Endothelial cell of umbilical vein (primary cell): ENCODE measurements at regions not wholly inside any gene's neighbourhood (a gene's known extent, or its start where the extent isn't known, plus 50 kb on each side); places are given as distances from the start of the nearest gene placed in this dataset.

Experiments used
- BruUV-seq: library from RNA; stranded (reverse); fragments of 400-500 nt; replicated peaks from 2 replicates; lab custom pipeline; 2021; lab: Mats Ljungman, UMichigan
- CTCF ChIA-PET: fragments of 300-600, 350-600 bp; sonication (Branson Sonifier 250); formaldehyde crosslinking; loops from one replicate; lab custom pipeline; 2021; ENCODE audit warnings: antibody characterized with exemption, inconsistent platforms; lab: Charles Lee
- POLR2A ChIA-PET: fragments of 300-600, 350-600 bp; sonication (Branson Sonifier 250); formaldehyde crosslinking; loops from one replicate; lab custom pipeline; 2021; ENCODE audit warnings: antibody characterized with exemption, inconsistent platforms; lab: Charles Lee
- DNase-seq: peaks from one replicate; pipeline ENCODE4 v3.0.0-alpha.2; 2011; ENCODE audit warnings: low read depth, low spot score
- FAIRE-seq: peaks from 2 replicates; lab custom pipeline; 2011; peaks lifted over from hg19 to GRCh38; lab: Jason Lieb, UNC
- H2AFZ ChIP-seq: 2 replicates; pipeline ENCODE4 v1.6.0; 2012; ENCODE audit warnings: low read depth, low read length, control low read depth, inconsistent platforms
- H3K27ac ChIP-seq: 2 replicates; pipeline ENCODE4 v1.5.1; 2011; ENCODE audit warnings: low read depth, mild to moderate bottlenecking, control low read depth, low read length, moderate library complexity; ENCODE audit not compliant: insufficient read depth
- H3K27me3 ChIP-seq, 2 experiments: 2 replicates each; pipeline versions ENCODE4 v1.6.0 to v1.6.1; 2011; ENCODE audit warnings: low read length in 2 of 2, mixed read lengths in 1 of 2; ENCODE audit not compliant: control insufficient read depth in 2 of 2, insufficient read depth in 2 of 2
- H3K36me3 ChIP-seq, 2 experiments: 2 replicates in 1 of 2; 3 replicates in 1 of 2; pipeline ENCODE4 v1.5.1; 2011; ENCODE audit warnings: low read length in 2 of 2, mild to moderate bottlenecking in 1 of 2, moderate library complexity in 1 of 2; ENCODE audit not compliant: control insufficient read depth in 2 of 2, insufficient read depth in 2 of 2; ENCODE audit errors: extremely low read depth in 1 of 2
- H3K4me1 ChIP-seq: 3 replicates; pipeline ENCODE4 v1.5.1; 2011; ENCODE audit warnings: mild to moderate bottlenecking, low read length; ENCODE audit not compliant: control insufficient read depth, insufficient read depth; ENCODE audit errors: extremely low read depth
- H3K4me2 ChIP-seq: 2 replicates; pipeline ENCODE4 v1.6.1; 2011; ENCODE audit warnings: low read length, control low read depth, mixed read lengths; ENCODE audit not compliant: insufficient read depth
- H3K4me3 ChIP-seq, 3 experiments: fragments of 200-600 bp in 1 of 3; sonication (generic), shearing (Covaris generic) in 1 of 3; replicated peaks in 1 of 3; 2 replicates each; pipeline ENCODE4 v1.5.1; 2011 to 2016; ENCODE audit warnings: control low read depth in 3 of 3, low read length in 3 of 3, mild to moderate bottlenecking in 2 of 3, inconsistent platforms in 1 of 3, low read depth in 1 of 3, moderate library complexity in 1 of 3; ENCODE audit not compliant: insufficient read depth in 1 of 3
- H3K79me2 ChIP-seq: 2 replicates; pipeline ENCODE4 v1.6.0; 2012; ENCODE audit warnings: low read length, inconsistent platforms; ENCODE audit not compliant: control insufficient read depth, insufficient read depth
- H3K9ac ChIP-seq: replicated peaks from 2 replicates; pipeline ENCODE3; 2011; ENCODE audit warnings: low read length, control low read depth; ENCODE audit not compliant: insufficient read depth; ENCODE audit errors: extremely low read depth
- H3K9me1 ChIP-seq: replicated peaks from 3 replicates; pipeline ENCODE4 v1.6.0; 2011; ENCODE audit warnings: mild to moderate bottlenecking, low read length; ENCODE audit not compliant: control insufficient read depth, insufficient read depth; ENCODE audit errors: extremely low read depth
- H3K9me3 ChIP-seq: replicated peaks from 2 replicates; pipeline ENCODE4 v1.5.1; 2012; ENCODE audit warnings: low read length, inconsistent platforms; ENCODE audit not compliant: control insufficient read depth, insufficient read depth
- H4K20me1 ChIP-seq: replicated peaks from 2 replicates; pipeline ENCODE3; 2011; ENCODE audit warnings: mild to moderate bottlenecking, low read length; ENCODE audit not compliant: control insufficient read depth, insufficient read depth; ENCODE audit errors: extremely low read depth
- EZH2 ChIP-seq: IDR thresholded peaks from 2 replicates; pipeline ENCODE4 v1.6.1; 2012; ENCODE audit warnings: borderline replicate concordance, low read depth, mild to moderate bottlenecking, moderate library complexity, low read length, inconsistent platforms; ENCODE audit not compliant: severe bottlenecking
- FOS ChIP-seq: IDR thresholded peaks from 2 replicates; pipeline ENCODE4 v1.6.1; 2011; ENCODE audit warnings: mild to moderate bottlenecking, low read length, moderate library complexity, borderline replicate concordance; ENCODE audit not compliant: insufficient read depth
- GATA2 ChIP-seq: IDR thresholded peaks from 2 replicates; pipeline ENCODE4 v1.7.0; 2011; ENCODE audit warnings: low read depth, mild to moderate bottlenecking, moderate library complexity, mixed read lengths, low read length; ENCODE audit not compliant: insufficient read length, insufficient read depth
- JUN ChIP-seq: IDR thresholded peaks from 2 replicates; pipeline ENCODE4 v1.6.1; 2011; ENCODE audit warnings: borderline replicate concordance, low read depth; ENCODE audit not compliant: insufficient read length, insufficient read depth
- MYC ChIP-seq: IDR thresholded peaks from one replicate; pipeline ENCODE4 v1.6.1; 2011; ENCODE audit warnings: mild to moderate bottlenecking, low read depth, low read length
- POLR2A ChIP-seq: IDR thresholded peaks from 2 replicates; pipeline ENCODE4 v1.6.1; 2012; ENCODE audit warnings: low read depth, mild to moderate bottlenecking, control low read depth, low read length
- POLR2AphosphoS5 ChIP-seq: IDR thresholded peaks from 2 replicates; pipeline ENCODE4 v1.6.1; 2012; ENCODE audit warnings: low read depth, mild to moderate bottlenecking, control low read depth, low read length, moderate library complexity; ENCODE audit not compliant: insufficient read depth
- dilution Hi-C: fragments of 300-500 bp; cut with MboI; formaldehyde crosslinking; loops from one replicate; pipeline ENCODE4 v1.15.0; 2019; ENCODE audit warnings: low sequenced_read_pairs; ENCODE audit not compliant: extremely low pct_ligation_motif_present
- intact Hi-C: fragments of 100-400 bp; cut with micrococcal nuclease; formaldehyde crosslinking; loops from one replicate; pipeline ENCODE4 v1.10.0; 2022
- TF ChIP-seq, protein P1 (sequence below): IDR thresholded peaks from 2 replicates; pipeline ENCODE4 v1.6.1; 2011; ENCODE audit not compliant: insufficient read depth, insufficient read length
- TF ChIP-seq, protein P2 (sequence below), 2 donors: IDR thresholded peaks; 1 replicate in 1 of 2; 2 replicates in 1 of 2; pipeline ENCODE4 v1.5.1; 2011; ENCODE audit warnings: low read length in 2 of 2, mild to moderate bottlenecking in 2 of 2, moderate library complexity in 2 of 2, control low read depth in 1 of 2, inconsistent platforms in 1 of 2, low read depth in 1 of 2; ENCODE audit not compliant: insufficient read depth in 1 of 2; ENCODE audit errors: extremely low read depth in 1 of 2

DNA sequence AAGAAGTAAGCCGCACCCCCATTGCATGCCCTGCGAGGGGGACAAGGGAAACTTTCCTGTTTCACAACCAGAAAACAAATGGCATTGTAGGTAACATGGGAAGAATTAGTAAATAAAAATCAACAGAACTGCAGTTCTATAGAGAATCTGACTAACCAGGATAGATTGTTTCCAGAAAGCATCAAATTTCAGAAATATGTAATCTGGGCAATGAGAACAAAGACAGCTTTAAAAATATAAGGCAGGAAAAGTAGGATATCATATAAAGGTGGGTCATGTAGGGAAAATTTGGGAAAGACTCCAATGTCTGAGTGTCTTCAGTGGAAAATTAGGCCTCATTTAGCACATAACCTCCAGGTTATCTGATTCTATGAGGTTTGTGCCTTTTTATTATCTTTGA is 58.3 kb upstream of the RANBP6 start:
- intact Hi-C loops: no loop called here
- no peaks in the 10 kb centered on the region for H3K27me3 ChIP-seq

More for the DNA sequence above, 58.3 kb upstream of the RANBP6 start:
- BruUV-seq: no TSS peak
- Histone ChIP-seq H3K9ac (no peak overlapping the region), H2AFZ (no peak overlapping the region), H3K9me3 (peaks cover 2% of the 10 kb centered on the region), H3K4me3 (no peak overlapping the region), H3K4me2 (no peak overlapping the region), H3K4me1 (no peaks in the 10 kb centered on the region), H3K36me3 (no peaks in the 10 kb centered on the region), H3K27ac (no peak overlapping the region), H4K20me1 (no peaks in the 10 kb centered on the region), H3K9me1 (no peaks in the 10 kb centered on the region), H3K79me2 (no peaks in the 10 kb centered on the region)
- dilution Hi-C loops: no loop called here
- ChIA-PET CTCF (interaction anchor here (1.7 kb wide), 1 partner anchor 232 kb away, joined by 6 read pairs; no protein-coding TSS in a partner anchor), POLR2A (no interaction called here)
- no peak for TF ChIP-seq FOS
- no peak for TF ChIP-seq EZH2
- TF ChIP-seq POLR2A: no peak
- TF ChIP-seq JUN: no peak
- TF ChIP-seq GATA2: no peak
- no peak for TF ChIP-seq POLR2AphosphoS5
- TF ChIP-seq MYC: no peak
- TF ChIP-seq, protein P1, sequence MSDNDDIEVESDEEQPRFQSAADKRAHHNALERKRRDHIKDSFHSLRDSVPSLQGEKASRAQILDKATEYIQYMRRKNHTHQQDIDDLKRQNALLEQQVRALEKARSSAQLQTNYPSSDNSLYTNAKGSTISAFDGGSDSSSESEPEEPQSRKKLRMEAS: no peak
- TF ChIP-seq, protein P2, sequence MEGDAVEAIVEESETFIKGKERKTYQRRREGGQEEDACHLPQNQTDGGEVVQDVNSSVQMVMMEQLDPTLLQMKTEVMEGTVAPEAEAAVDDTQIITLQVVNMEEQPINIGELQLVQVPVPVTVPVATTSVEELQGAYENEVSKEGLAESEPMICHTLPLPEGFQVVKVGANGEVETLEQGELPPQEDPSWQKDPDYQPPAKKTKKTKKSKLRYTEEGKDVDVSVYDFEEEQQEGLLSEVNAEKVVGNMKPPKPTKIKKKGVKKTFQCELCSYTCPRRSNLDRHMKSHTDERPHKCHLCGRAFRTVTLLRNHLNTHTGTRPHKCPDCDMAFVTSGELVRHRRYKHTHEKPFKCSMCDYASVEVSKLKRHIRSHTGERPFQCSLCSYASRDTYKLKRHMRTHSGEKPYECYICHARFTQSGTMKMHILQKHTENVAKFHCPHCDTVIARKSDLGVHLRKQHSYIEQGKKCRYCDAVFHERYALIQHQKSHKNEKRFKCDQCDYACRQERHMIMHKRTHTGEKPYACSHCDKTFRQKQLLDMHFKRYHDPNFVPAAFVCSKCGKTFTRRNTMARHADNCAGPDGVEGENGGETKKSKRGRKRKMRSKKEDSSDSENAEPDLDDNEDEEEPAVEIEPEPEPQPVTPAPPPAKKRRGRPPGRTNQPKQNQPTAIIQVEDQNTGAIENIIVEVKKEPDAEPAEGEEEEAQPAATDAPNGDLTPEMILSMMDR (IDR thresholded peaks at IDR 0.05; ENCODE audit: extremely low read depth in 1 of 2, insufficient read depth in 1 of 2, low read depth in 1 of 2, low read length in 2 of 2): no peak
- DNase-seq (no peak), FAIRE-seq (no peak)
